Left lung (tissue), 4 donors: ENCODE measurements at regions not wholly inside any gene's neighbourhood (a gene's known extent, or its start where the extent isn't known, plus 50 kb on each side); places are given as distances from the start of the nearest gene placed in this dataset.
A peak's percentile ranks its signal among the peaks of the same experiment; 100 is the strongest.

ENCODE experiments used
- ATAC-seq: fragments of 200-7000 bp; cut with Tn5 transposase; one replicate; pipeline ENCODE4 v1.9.1; 2020; ENCODE audit warnings: moderate library complexity
- DNase-seq, 4 donors: peaks; one replicate each; pipeline ENCODE4 v3.0.0-alpha.2; 2013 to 2020
- H3K27ac ChIP-seq, 2 donors: fragments of 200-600 bp; sonication (generic) in 1 of 2; one replicate each; pipeline versions ENCODE4 v1.5.0 to v1.8.0; 2020 to 2021
- H3K27me3 ChIP-seq, 2 donors: fragments of 200-600 bp; sonication (generic) in 1 of 2; one replicate each; pipeline versions ENCODE4 v1.5.0 to v1.8.0; 2020 to 2021
- H3K36me3 ChIP-seq, 2 donors: fragments of 200-600 bp; sonication (generic) in 1 of 2; one replicate each; pipeline versions ENCODE4 v1.5.0 to v1.8.0; 2020 to 2021
- H3K4me1 ChIP-seq, 2 donors: fragments of 200-600 bp; one replicate each; pipeline ENCODE4 v1.8.0; 2021
- H3K4me3 ChIP-seq, 2 donors: fragments of 200-600 bp; sonication (generic) in 1 of 2; one replicate each; pipeline versions ENCODE4 v1.5.0 to v1.8.0; 2020 to 2021; ENCODE audit warnings: mild to moderate bottlenecking in 1 of 2
- H3K9me3 ChIP-seq, 2 donors: fragments of 200-600 bp; sonication (generic) in 1 of 2; one replicate each; pipeline versions ENCODE4 v1.5.0 to v1.8.0; 2020 to 2021
- intact Hi-C, 2 donors: fragments of 100-400 bp; cut with DNase I; formaldehyde crosslinking; loops; one replicate each; pipeline versions ENCODE4 v1.11.2 to v1.14.2; 2022
- TF ChIP-seq, protein P1 (sequence below), 2 donors: fragments of 200-600 bp; sonication (generic) in 1 of 2; IDR thresholded peaks; one replicate each; pipeline versions ENCODE4 v1.5.0 to v1.8.0; 2021; ENCODE audit warnings: antibody characterized with exemption in 2 of 2
- donor health status: DM: no; HTN: yes; CAD: no.
- donor health status: DM: no; HTN: no; CAD: no.

GRCh38 chr14:71594821-71595220 lies 337.4 kb upstream of the RGS6 start:
- peaks cover 0 to 2% of the 10 kb centered on the region in 2 donors for H3K9me3 ChIP-seq

GRCh38 chr14:71595441-71595840 lies 336.8 kb upstream of the RGS6 start:
- H3K9me3 ChIP-seq, result peaks cover 0 to 8% of the 10 kb centered on the region in 2 donors
- H3K36me3 ChIP-seq, result no peaks in the 10 kb centered on the region
- H3K27me3 ChIP-seq, result no peaks in the 10 kb centered on the region
- TF ChIP-seq, protein P1, sequence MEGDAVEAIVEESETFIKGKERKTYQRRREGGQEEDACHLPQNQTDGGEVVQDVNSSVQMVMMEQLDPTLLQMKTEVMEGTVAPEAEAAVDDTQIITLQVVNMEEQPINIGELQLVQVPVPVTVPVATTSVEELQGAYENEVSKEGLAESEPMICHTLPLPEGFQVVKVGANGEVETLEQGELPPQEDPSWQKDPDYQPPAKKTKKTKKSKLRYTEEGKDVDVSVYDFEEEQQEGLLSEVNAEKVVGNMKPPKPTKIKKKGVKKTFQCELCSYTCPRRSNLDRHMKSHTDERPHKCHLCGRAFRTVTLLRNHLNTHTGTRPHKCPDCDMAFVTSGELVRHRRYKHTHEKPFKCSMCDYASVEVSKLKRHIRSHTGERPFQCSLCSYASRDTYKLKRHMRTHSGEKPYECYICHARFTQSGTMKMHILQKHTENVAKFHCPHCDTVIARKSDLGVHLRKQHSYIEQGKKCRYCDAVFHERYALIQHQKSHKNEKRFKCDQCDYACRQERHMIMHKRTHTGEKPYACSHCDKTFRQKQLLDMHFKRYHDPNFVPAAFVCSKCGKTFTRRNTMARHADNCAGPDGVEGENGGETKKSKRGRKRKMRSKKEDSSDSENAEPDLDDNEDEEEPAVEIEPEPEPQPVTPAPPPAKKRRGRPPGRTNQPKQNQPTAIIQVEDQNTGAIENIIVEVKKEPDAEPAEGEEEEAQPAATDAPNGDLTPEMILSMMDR (IDR thresholded peaks at IDR 0.05), result no peak
- intact Hi-C loops, result no loop called here
- no peak for DNase-seq
- no peak overlapping the region for H3K4me3 ChIP-seq
- H3K27ac ChIP-seq, result no peak overlapping the region
- peaks cover 10 to 26% of the 10 kb centered on the region in 2 donors for H3K4me1 ChIP-seq
- ATAC-seq, result no peak

More at GRCh38 chr14:71594821-71595220, 337.4 kb upstream of the RGS6 start:
- no peaks in the 10 kb centered on the region for H3K27me3 ChIP-seq
- DNase-seq (peak in 1 of 4 donors; percentile 40), ATAC-seq (peak; percentile 54)
- TF ChIP-seq, protein P1 (IDR thresholded peaks at IDR 0.05), result no peak
- H3K4me1 ChIP-seq, result peaks cover 10 to 29% of the 10 kb centered on the region in 2 donors
- intact Hi-C loops, result no loop called here
- no peaks in the 10 kb centered on the region for H3K36me3 ChIP-seq
- no peak overlapping the region for H3K27ac ChIP-seq
- no peak overlapping the region for H3K4me3 ChIP-seq

- no peak for ATAC-seq
- peaks cover 0 to 17% of the 10 kb centered on the region in 2 donors for H3K9me3 ChIP-seq
- H3K27ac ChIP-seq, result peak overlapping the region in 1 of 2 donors; percentile 75
- H3K4me1 ChIP-seq, result peaks cover 3 to 17% of the 10 kb centered on the region in 2 donors
- H3K36me3 ChIP-seq, result no peaks in the 10 kb centered on the region
- intact Hi-C loops, result no loop called here
- no peak for DNase-seq
- no peak overlapping the region for H3K4me3 ChIP-seq
- TF ChIP-seq, protein P1 (IDR thresholded peaks at IDR 0.05), result no peak
- no peaks in the 10 kb centered on the region for H3K27me3 ChIP-seq
Measured at GRCh38 chr14:71597287-71597920, 334.8 kb upstream of the RGS6 start.

GRCh38 chr14:71597955-71598660 lies 334.1 kb upstream of the RGS6 start:
- TF ChIP-seq, protein P1 (IDR thresholded peaks at IDR 0.05), result no peak
- ATAC-seq (no peak), DNase-seq (no peak)
- Histone ChIP-seq H3K4me1 (peaks cover 3 to 16% of the 10 kb centered on the region in 2 donors), H3K27me3 (no peaks in the 10 kb centered on the region), H3K9me3 (peaks cover 0 to 17% of the 10 kb centered on the region in 2 donors), H3K4me3 (no peak overlapping the region), H3K27ac (peak overlapping the region in 1 of 2 donors; percentile 75), H3K36me3 (no peaks in the 10 kb centered on the region)
- intact Hi-C loops, result no loop called here

GRCh38 chr14:71600309-71600708 lies 331.9 kb upstream of the RGS6 start:
- Histone ChIP-seq H3K36me3 (no peaks in the 10 kb centered on the region), H3K9me3 (peaks cover 0 to 17% of the 10 kb centered on the region in 2 donors), H3K27me3 (no peaks in the 10 kb centered on the region), H3K4me1 (peaks cover 0 to 5% of the 10 kb centered on the region in 2 donors), H3K4me3 (no peak overlapping the region), H3K27ac (no peak overlapping the region)
- TF ChIP-seq, protein P1 (IDR thresholded peaks at IDR 0.05), result no peak
- ATAC-seq (no peak), DNase-seq (no peak)
- intact Hi-C loops, result no loop called here
